Suprapubic skin (tissue), 3 donors: ENCODE measurements at regions not wholly inside any gene's neighbourhood (a gene's known extent, or its start where the extent isn't known, plus 50 kb on each side); places are given as distances from the start of the nearest gene placed in this dataset.

Experiments
- POLR2A ChIP-seq, 2 donors: fragments of 450-650 bp; IDR thresholded peaks; one replicate each; pipeline ENCODE4 v1.6.1; 2017; ENCODE audit warnings: antibody characterized with exemption in 2 of 2, mild to moderate bottlenecking in 2 of 2, moderate library complexity in 2 of 2
- TF ChIP-seq, protein P1 (sequence below), 2 donors: fragments of 200-600 bp in 1 of 2; fragments of 450-650 bp in 1 of 2; sonication (generic) in 1 of 2; IDR thresholded peaks; one replicate each; pipeline ENCODE4 v1.5.1; 2016 to 2019; ENCODE audit warnings: antibody characterized with exemption in 2 of 2, mild to moderate bottlenecking in 1 of 2, moderate library complexity in 1 of 2

DNA sequence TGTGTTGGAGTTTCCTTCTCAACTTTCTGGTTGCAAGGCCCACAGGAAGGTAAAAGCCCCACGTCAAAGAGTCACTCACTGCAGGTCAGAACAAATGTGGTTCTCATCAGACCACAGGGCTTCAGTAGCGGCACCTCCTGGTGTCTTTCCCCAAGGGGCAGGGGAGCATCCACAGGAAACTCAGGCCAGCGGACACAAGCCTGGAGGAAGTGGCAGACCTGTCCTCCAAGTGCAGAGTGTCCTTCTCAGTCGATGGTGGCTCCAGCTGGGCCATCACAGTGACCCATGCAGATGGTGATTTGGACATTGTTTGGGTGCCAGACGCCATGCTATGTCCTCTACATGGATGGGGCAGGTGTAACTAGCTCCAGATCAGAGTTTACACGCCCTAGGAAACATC lies 84.9 kb downstream of the ACKR3 start:
- TF ChIP-seq, protein P1, sequence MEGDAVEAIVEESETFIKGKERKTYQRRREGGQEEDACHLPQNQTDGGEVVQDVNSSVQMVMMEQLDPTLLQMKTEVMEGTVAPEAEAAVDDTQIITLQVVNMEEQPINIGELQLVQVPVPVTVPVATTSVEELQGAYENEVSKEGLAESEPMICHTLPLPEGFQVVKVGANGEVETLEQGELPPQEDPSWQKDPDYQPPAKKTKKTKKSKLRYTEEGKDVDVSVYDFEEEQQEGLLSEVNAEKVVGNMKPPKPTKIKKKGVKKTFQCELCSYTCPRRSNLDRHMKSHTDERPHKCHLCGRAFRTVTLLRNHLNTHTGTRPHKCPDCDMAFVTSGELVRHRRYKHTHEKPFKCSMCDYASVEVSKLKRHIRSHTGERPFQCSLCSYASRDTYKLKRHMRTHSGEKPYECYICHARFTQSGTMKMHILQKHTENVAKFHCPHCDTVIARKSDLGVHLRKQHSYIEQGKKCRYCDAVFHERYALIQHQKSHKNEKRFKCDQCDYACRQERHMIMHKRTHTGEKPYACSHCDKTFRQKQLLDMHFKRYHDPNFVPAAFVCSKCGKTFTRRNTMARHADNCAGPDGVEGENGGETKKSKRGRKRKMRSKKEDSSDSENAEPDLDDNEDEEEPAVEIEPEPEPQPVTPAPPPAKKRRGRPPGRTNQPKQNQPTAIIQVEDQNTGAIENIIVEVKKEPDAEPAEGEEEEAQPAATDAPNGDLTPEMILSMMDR (IDR thresholded peaks at IDR 0.05), result no peak
- TF ChIP-seq POLR2A (IDR thresholded peaks at IDR 0.05), result no peak
